ENCODE measurements at regions not wholly inside any gene's neighbourhood (a gene's known extent, or its start where the extent isn't known, plus 50 kb on each side); places are given as distances from the start of the nearest gene placed in this dataset.

DNA sequence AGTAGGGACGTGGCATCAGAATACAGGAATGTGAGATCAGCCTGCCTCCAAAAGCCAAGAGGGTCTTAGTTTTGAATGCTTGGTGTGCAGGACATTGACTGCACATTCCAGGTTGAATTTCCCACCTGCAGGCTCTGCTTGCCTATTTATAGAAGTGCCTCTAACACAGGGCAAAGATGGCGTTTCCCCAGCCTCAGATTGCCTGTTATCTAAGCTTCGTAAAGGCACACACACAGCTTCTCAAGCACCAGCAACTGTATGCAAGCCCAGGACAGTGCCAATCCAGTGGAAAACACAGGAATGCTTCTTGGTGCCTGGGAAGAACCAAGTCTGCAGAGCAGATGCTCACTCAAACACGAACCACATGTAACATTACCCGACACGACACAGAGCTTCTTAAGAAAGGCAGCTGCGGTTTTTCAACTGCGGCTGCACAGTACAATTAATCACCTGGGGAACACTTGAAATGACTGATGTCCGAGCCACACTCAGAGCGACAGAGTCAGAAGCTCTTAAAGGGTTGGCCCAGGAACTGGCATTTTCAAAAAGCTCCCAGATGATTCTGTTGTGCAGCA is 90.0 kb upstream of the ANKRD34C start:
- no peaks in the 10 kb centered on the region for H3K4me1 ChIP-seq (ENCODE audit: insufficient read depth, poor library complexity, severe bottlenecking)
- no peak for ATAC-seq (ENCODE audit: low read depth)
- TF ChIP-seq, protein P1, sequence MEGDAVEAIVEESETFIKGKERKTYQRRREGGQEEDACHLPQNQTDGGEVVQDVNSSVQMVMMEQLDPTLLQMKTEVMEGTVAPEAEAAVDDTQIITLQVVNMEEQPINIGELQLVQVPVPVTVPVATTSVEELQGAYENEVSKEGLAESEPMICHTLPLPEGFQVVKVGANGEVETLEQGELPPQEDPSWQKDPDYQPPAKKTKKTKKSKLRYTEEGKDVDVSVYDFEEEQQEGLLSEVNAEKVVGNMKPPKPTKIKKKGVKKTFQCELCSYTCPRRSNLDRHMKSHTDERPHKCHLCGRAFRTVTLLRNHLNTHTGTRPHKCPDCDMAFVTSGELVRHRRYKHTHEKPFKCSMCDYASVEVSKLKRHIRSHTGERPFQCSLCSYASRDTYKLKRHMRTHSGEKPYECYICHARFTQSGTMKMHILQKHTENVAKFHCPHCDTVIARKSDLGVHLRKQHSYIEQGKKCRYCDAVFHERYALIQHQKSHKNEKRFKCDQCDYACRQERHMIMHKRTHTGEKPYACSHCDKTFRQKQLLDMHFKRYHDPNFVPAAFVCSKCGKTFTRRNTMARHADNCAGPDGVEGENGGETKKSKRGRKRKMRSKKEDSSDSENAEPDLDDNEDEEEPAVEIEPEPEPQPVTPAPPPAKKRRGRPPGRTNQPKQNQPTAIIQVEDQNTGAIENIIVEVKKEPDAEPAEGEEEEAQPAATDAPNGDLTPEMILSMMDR (IDR thresholded peaks at IDR 0.05; ENCODE audit: poor library complexity, severe bottlenecking), result no peak
- no peaks in the 10 kb centered on the region for H3K9me3 ChIP-seq (ENCODE audit: severe bottlenecking)
- no peak overlapping the region for H3K27ac ChIP-seq (ENCODE audit: poor library complexity, severe bottlenecking)
- H3K4me3 ChIP-seq (ENCODE audit: severe bottlenecking), result no peak overlapping the region
- H3K36me3 ChIP-seq (ENCODE audit: low read depth), result no peaks in the 10 kb centered on the region
- peaks cover 13% of the 10 kb centered on the region for H3K27me3 ChIP-seq (ENCODE audit: insufficient read depth, poor library complexity, severe bottlenecking)
- no peak for DNase-seq (ENCODE audit: low spot score)

DNA sequence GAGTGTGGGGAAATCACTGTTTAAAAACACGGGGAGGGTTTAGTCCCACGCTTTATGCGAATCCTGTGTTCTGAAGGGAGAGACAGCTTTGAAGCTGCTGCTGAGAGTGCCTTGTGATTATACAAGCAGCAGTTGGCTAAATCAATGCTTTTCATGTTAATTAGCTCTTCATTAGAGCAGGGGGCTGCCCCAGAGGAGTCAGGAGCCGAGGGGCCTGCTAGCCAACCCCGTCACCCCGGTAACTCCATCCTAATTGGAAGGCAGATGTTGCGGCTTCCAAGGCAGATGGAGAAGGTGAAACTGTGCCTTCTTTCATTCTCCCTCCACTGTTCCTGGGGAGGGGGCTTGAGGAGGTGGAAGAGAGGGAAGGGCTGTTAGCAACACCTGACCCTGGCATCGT is 92.4 kb upstream of the ANKRD34C start:
- no peak overlapping the region for H3K27ac ChIP-seq (ENCODE audit: poor library complexity, severe bottlenecking)
- no peaks in the 10 kb centered on the region for H3K9me3 ChIP-seq (ENCODE audit: severe bottlenecking)
- no peak for ATAC-seq (ENCODE audit: low read depth)
- H3K36me3 ChIP-seq (ENCODE audit: low read depth), result no peaks in the 10 kb centered on the region
- TF ChIP-seq, protein P1 (IDR thresholded peaks at IDR 0.05; ENCODE audit: poor library complexity, severe bottlenecking), result no peak
- peaks cover 13% of the 10 kb centered on the region for H3K27me3 ChIP-seq (ENCODE audit: insufficient read depth, poor library complexity, severe bottlenecking)
- no peaks in the 10 kb centered on the region for H3K4me1 ChIP-seq (ENCODE audit: insufficient read depth, poor library complexity, severe bottlenecking)
- H3K4me3 ChIP-seq (ENCODE audit: severe bottlenecking), result no peak overlapping the region
- DNase-seq (ENCODE audit: low spot score), result no peak

DNA sequence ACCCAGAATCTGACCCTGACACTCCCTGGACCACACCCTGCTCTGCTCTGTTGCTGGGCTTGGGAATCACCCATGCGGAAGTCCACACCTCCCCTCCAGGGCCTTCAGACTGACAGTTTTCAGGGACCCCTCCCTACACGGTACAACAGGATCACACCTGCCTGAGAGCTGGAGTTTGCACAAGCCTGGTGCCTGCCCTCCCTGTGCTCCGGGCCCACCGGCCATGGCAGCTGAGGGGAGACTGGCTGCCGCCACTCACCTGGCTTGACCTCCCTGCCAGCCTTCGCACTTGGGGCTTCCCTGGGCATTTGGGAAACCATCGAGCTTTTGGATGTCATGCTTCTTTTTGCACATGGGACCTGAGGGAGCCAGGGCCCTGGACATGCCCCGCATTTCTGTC is 95.9 kb upstream of the ANKRD34C start:
- DNase-seq (ENCODE audit: low spot score), result peak; percentile 58
- H3K4me3 ChIP-seq (ENCODE audit: severe bottlenecking), result no peak overlapping the region
- H3K36me3 ChIP-seq (ENCODE audit: low read depth), result no peaks in the 10 kb centered on the region
- H3K27ac ChIP-seq (ENCODE audit: poor library complexity, severe bottlenecking), result no peak overlapping the region
- H3K27me3 ChIP-seq (ENCODE audit: insufficient read depth, poor library complexity, severe bottlenecking), result no peaks in the 10 kb centered on the region
- H3K4me1 ChIP-seq (ENCODE audit: insufficient read depth, poor library complexity, severe bottlenecking), result no peaks in the 10 kb centered on the region
- ATAC-seq (ENCODE audit: low read depth), result no peak
- TF ChIP-seq, protein P1 (IDR thresholded peaks at IDR 0.05; ENCODE audit: poor library complexity, severe bottlenecking), result no peak
- no peaks in the 10 kb centered on the region for H3K9me3 ChIP-seq (ENCODE audit: severe bottlenecking)

DNA sequence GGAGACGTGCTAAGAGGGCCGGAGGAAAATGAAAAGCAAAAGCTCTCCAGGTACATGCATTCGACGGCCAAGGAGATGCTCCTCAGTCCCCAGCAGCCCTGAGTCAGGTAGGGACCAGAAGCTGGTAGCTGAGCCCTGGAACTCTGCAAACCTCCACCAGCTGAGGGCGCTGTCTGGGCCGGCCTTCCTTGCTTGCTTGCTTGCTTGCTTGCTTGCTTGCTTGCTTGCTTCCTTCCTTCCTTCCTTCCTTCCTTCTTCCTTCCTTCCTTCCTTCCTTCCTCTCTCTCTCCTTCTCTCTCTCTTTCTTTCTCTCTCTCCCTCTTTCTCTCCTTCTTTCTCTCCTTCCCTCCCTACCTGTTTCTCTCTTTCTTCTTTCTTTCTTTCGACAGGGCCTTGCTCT is 94.6 kb upstream of the RASGRF1 start:
- Histone ChIP-seq H3K4me1 (ENCODE audit: insufficient read depth, poor library complexity, severe bottlenecking) (no peaks in the 10 kb centered on the region), H3K9me3 (ENCODE audit: severe bottlenecking) (no peaks in the 10 kb centered on the region), H3K36me3 (ENCODE audit: low read depth) (no peaks in the 10 kb centered on the region), H3K4me3 (ENCODE audit: severe bottlenecking) (no peak overlapping the region), H3K27me3 (ENCODE audit: insufficient read depth, poor library complexity, severe bottlenecking) (no peaks in the 10 kb centered on the region), H3K27ac (ENCODE audit: poor library complexity, severe bottlenecking) (no peak overlapping the region)
- DNase-seq (ENCODE audit: low spot score), result peak; percentile 56
- TF ChIP-seq, protein P1 (IDR thresholded peaks at IDR 0.05; ENCODE audit: poor library complexity, severe bottlenecking), result no peak
- no peak for ATAC-seq (ENCODE audit: low read depth)

DNA sequence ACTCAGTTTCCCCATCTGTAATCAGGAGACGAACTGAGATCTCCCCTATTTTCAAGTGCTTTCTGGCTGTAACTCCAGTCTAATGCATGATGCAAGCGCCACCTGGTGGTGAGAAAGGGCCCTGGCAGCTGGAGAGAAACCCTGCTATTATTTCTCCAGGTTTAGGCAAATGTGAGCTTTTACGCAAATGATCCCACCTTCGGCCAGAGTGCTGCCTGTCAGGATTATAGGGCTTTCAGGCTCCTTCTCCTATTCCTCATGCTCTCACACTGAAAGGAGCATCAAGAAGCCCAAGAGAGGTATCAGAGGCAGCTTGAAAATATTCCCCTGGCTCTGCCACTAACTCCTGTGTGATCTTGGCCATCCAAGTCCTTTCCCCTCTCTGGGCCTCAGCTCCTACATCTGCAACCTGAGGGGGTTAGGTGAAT is 93.9 kb upstream of the RASGRF1 start:
- no peaks in the 10 kb centered on the region for H3K9me3 ChIP-seq (ENCODE audit: severe bottlenecking)
- no peak overlapping the region for H3K27ac ChIP-seq (ENCODE audit: poor library complexity, severe bottlenecking)
- DNase-seq (ENCODE audit: low spot score) (peak; percentile 71), ATAC-seq (ENCODE audit: low read depth) (peak; percentile 81)
- H3K27me3 ChIP-seq (ENCODE audit: insufficient read depth, poor library complexity, severe bottlenecking), result no peaks in the 10 kb centered on the region
- peaks cover 3% of the 10 kb centered on the region for H3K4me1 ChIP-seq (ENCODE audit: insufficient read depth, poor library complexity, severe bottlenecking)
- no peak overlapping the region for H3K4me3 ChIP-seq (ENCODE audit: severe bottlenecking)
- TF ChIP-seq, protein P1 (IDR thresholded peaks at IDR 0.05; ENCODE audit: poor library complexity, severe bottlenecking), result peak; percentile 100
- no peaks in the 10 kb centered on the region for H3K36me3 ChIP-seq (ENCODE audit: low read depth)

Measured in RWPE2 (cell line).